ENCODE measurements at regions not wholly inside any gene's neighbourhood (a gene's known extent, or its start where the extent isn't known, plus 50 kb on each side); places are given as distances from the start of the nearest gene placed in this dataset.

GRCh38 chr18:34159691-34160185 is 65.0 kb downstream of the NOL4 start:
- Histone ChIP-seq H3K36me3 (ENCODE audit: control insufficient read depth, insufficient read depth, low read length) (no peaks in the 10 kb centered on the region), H3K4me1 (ENCODE audit: control insufficient read depth, insufficient read depth, low read length) (peaks cover 6% of the 10 kb centered on the region), H3K27ac (ENCODE audit: low read length) (peak overlapping the region; percentile 30), H3K4me3 (ENCODE audit: low read length) (peak overlapping the region; percentile 45), H3K27me3 (ENCODE audit: control insufficient read depth, insufficient read depth, low read length) (peaks cover 13% of the 10 kb centered on the region), H3K9me3 (ENCODE audit: control insufficient read depth, low read depth, low read length) (no peaks in the 10 kb centered on the region)
- DNase-seq, result no peak
- no CpG with 5 or more reads among the region's 14 CpGs for WGBS (ENCODE audit: insufficient coverage, low lambda C conversion rate)

GRCh38 chr18:34158881-34159690 is 65.6 kb downstream of the NOL4 start:
- Histone ChIP-seq H3K36me3 (ENCODE audit: control insufficient read depth, insufficient read depth, low read length) (no peaks in the 10 kb centered on the region), H3K4me1 (ENCODE audit: control insufficient read depth, insufficient read depth, low read length) (peaks cover 6% of the 10 kb centered on the region), H3K9me3 (ENCODE audit: control insufficient read depth, low read depth, low read length) (no peaks in the 10 kb centered on the region), H3K27me3 (ENCODE audit: control insufficient read depth, insufficient read depth, low read length) (peaks cover 13% of the 10 kb centered on the region), H3K27ac (ENCODE audit: low read length) (peak overlapping the region; percentile 30), H3K4me3 (ENCODE audit: low read length) (peak overlapping the region; percentile 45)
- no CpG with 5 or more reads among the region's 54 CpGs for WGBS (ENCODE audit: insufficient coverage, low lambda C conversion rate)
- peak; percentile 33 to 55 for DNase-seq

- no peaks in the 10 kb centered on the region for H3K36me3 ChIP-seq (ENCODE audit: control insufficient read depth, insufficient read depth, low read length)
- no peak overlapping the region for H3K27ac ChIP-seq (ENCODE audit: low read length)
- H3K9me3 ChIP-seq (ENCODE audit: control insufficient read depth, low read depth, low read length), result no peaks in the 10 kb centered on the region
- H3K4me1 ChIP-seq (ENCODE audit: control insufficient read depth, insufficient read depth, low read length), result peaks cover 1% of the 10 kb centered on the region
- no CpG with 5 or more reads among the region's 1 CpG for WGBS (ENCODE audit: insufficient coverage, low lambda C conversion rate)
- peak in 1 of 2 donors; percentile 6 for DNase-seq
- no peak overlapping the region for H3K4me3 ChIP-seq (ENCODE audit: low read length)
- H3K27me3 ChIP-seq (ENCODE audit: control insufficient read depth, insufficient read depth, low read length), result peaks cover 1% of the 10 kb centered on the region
Observed at GRCh38 chr18:34153711-34154110, 71.0 kb downstream of the NOL4 start.

GRCh38 chr18:34131006-34131405 is 93.7 kb downstream of the NOL4 start:
- no peaks in the 10 kb centered on the region for H3K4me1 ChIP-seq (ENCODE audit: control insufficient read depth, insufficient read depth, low read length)
- no peaks in the 10 kb centered on the region for H3K27me3 ChIP-seq (ENCODE audit: control insufficient read depth, insufficient read depth, low read length)
- H3K9me3 ChIP-seq (ENCODE audit: control insufficient read depth, low read depth, low read length), result no peaks in the 10 kb centered on the region
- no peak for DNase-seq
- H3K27ac ChIP-seq (ENCODE audit: low read length), result no peak overlapping the region
- H3K4me3 ChIP-seq (ENCODE audit: low read length), result no peak overlapping the region
- WGBS (ENCODE audit: insufficient coverage, low lambda C conversion rate), result no CpG with 5 or more reads among the region's 1 CpG
- H3K36me3 ChIP-seq (ENCODE audit: control insufficient read depth, insufficient read depth, low read length), result no peaks in the 10 kb centered on the region

GRCh38 chr18:34128436-34128835 is 96.3 kb downstream of the NOL4 start:
- no peak for DNase-seq
- Histone ChIP-seq H3K36me3 (ENCODE audit: control insufficient read depth, insufficient read depth, low read length) (no peaks in the 10 kb centered on the region), H3K27me3 (ENCODE audit: control insufficient read depth, insufficient read depth, low read length) (no peaks in the 10 kb centered on the region), H3K4me1 (ENCODE audit: control insufficient read depth, insufficient read depth, low read length) (no peaks in the 10 kb centered on the region), H3K9me3 (ENCODE audit: control insufficient read depth, low read depth, low read length) (no peaks in the 10 kb centered on the region), H3K4me3 (ENCODE audit: low read length) (no peak overlapping the region), H3K27ac (ENCODE audit: low read length) (no peak overlapping the region)

GRCh38 chr18:34126121-34126520 is 98.6 kb downstream of the NOL4 start:
- H3K4me3 ChIP-seq (ENCODE audit: low read length), result no peak overlapping the region
- H3K4me1 ChIP-seq (ENCODE audit: control insufficient read depth, insufficient read depth, low read length), result peaks cover 8% of the 10 kb centered on the region
- 93% methylated on average over 2 of the region's 3 CpGs for WGBS (ENCODE audit: insufficient coverage, low lambda C conversion rate)
- no peaks in the 10 kb centered on the region for H3K9me3 ChIP-seq (ENCODE audit: control insufficient read depth, low read depth, low read length)
- H3K27ac ChIP-seq (ENCODE audit: low read length), result no peak overlapping the region
- no peaks in the 10 kb centered on the region for H3K27me3 ChIP-seq (ENCODE audit: control insufficient read depth, insufficient read depth, low read length)
- DNase-seq, result no peak
- no peaks in the 10 kb centered on the region for H3K36me3 ChIP-seq (ENCODE audit: control insufficient read depth, insufficient read depth, low read length)

GRCh38 chr18:34122724-34123334 is 101.9 kb downstream of the NOL4 start:
- H3K4me3 ChIP-seq (ENCODE audit: low read length), result no peak overlapping the region
- peak; percentile 17 to 59 for DNase-seq
- 0% methylated on average over 1 of the region's 4 CpGs for WGBS (ENCODE audit: insufficient coverage, low lambda C conversion rate)
- H3K9me3 ChIP-seq (ENCODE audit: control insufficient read depth, low read depth, low read length), result no peaks in the 10 kb centered on the region
- H3K36me3 ChIP-seq (ENCODE audit: control insufficient read depth, insufficient read depth, low read length), result no peaks in the 10 kb centered on the region
- no peaks in the 10 kb centered on the region for H3K27me3 ChIP-seq (ENCODE audit: control insufficient read depth, insufficient read depth, low read length)
- H3K4me1 ChIP-seq (ENCODE audit: control insufficient read depth, insufficient read depth, low read length), result peaks cover 8% of the 10 kb centered on the region
- H3K27ac ChIP-seq (ENCODE audit: low read length), result no peak overlapping the region

- Histone ChIP-seq H3K9me3 (ENCODE audit: control insufficient read depth, low read depth, low read length) (no peaks in the 10 kb centered on the region), H3K36me3 (ENCODE audit: control insufficient read depth, insufficient read depth, low read length) (no peaks in the 10 kb centered on the region), H3K4me3 (ENCODE audit: low read length) (peak overlapping the region; percentile 22), H3K4me1 (ENCODE audit: control insufficient read depth, insufficient read depth, low read length) (peaks cover 8% of the 10 kb centered on the region), H3K27me3 (ENCODE audit: control insufficient read depth, insufficient read depth, low read length) (no peaks in the 10 kb centered on the region), H3K27ac (ENCODE audit: low read length) (peak overlapping the region; percentile 82)
- DNase-seq, result peak; percentile 73 to 88
- no CpG with 5 or more reads among the region's 4 CpGs for WGBS (ENCODE audit: insufficient coverage, low lambda C conversion rate)
Observed at GRCh38 chr18:34121200-34121721, 103.5 kb downstream of the NOL4 start.

GRCh38 chr18:34120294-34120693 is 104.4 kb downstream of the NOL4 start:
- DNase-seq, result no peak
- no peaks in the 10 kb centered on the region for H3K27me3 ChIP-seq (ENCODE audit: control insufficient read depth, insufficient read depth, low read length)
- H3K4me3 ChIP-seq (ENCODE audit: low read length), result peak overlapping the region; percentile 22
- peaks cover 8% of the 10 kb centered on the region for H3K4me1 ChIP-seq (ENCODE audit: control insufficient read depth, insufficient read depth, low read length)
- peak overlapping the region; percentile 82 for H3K27ac ChIP-seq (ENCODE audit: low read length)
- 100% methylated on average over 1 of the region's 1 CpG for WGBS (ENCODE audit: insufficient coverage, low lambda C conversion rate)
- H3K9me3 ChIP-seq (ENCODE audit: control insufficient read depth, low read depth, low read length), result no peaks in the 10 kb centered on the region
- no peaks in the 10 kb centered on the region for H3K36me3 ChIP-seq (ENCODE audit: control insufficient read depth, insufficient read depth, low read length)

GRCh38 chr18:34117319-34117718 is 107.4 kb downstream of the NOL4 start:
- no peaks in the 10 kb centered on the region for H3K27me3 ChIP-seq (ENCODE audit: control insufficient read depth, insufficient read depth, low read length)
- peak; percentile 35 to 81 for DNase-seq
- no peaks in the 10 kb centered on the region for H3K36me3 ChIP-seq (ENCODE audit: control insufficient read depth, insufficient read depth, low read length)
- no peak overlapping the region for H3K4me3 ChIP-seq (ENCODE audit: low read length)
- H3K9me3 ChIP-seq (ENCODE audit: control insufficient read depth, low read depth, low read length), result no peaks in the 10 kb centered on the region
- H3K27ac ChIP-seq (ENCODE audit: low read length), result peak overlapping the region; percentile 42
- H3K4me1 ChIP-seq (ENCODE audit: control insufficient read depth, insufficient read depth, low read length), result peaks cover 5% of the 10 kb centered on the region
- WGBS (ENCODE audit: insufficient coverage, low lambda C conversion rate), result 20% methylated on average over 1 of the region's 2 CpGs

All from large intestine (tissue), 3 donors.